ENCODE measurements at regions not wholly inside any gene's neighbourhood (a gene's known extent, or its start where the extent isn't known, plus 50 kb on each side); places are given as distances from the start of the nearest gene placed in this dataset.

GRCh38 chr2:8505311-8505920 lies 176.4 kb upstream of the ID2 start (continued):
- no peak for TF ChIP-seq PRDM6 (tag by site-specific recombination; IDR thresholded peaks at IDR 0.05)
- TF ChIP-seq, protein P1, sequence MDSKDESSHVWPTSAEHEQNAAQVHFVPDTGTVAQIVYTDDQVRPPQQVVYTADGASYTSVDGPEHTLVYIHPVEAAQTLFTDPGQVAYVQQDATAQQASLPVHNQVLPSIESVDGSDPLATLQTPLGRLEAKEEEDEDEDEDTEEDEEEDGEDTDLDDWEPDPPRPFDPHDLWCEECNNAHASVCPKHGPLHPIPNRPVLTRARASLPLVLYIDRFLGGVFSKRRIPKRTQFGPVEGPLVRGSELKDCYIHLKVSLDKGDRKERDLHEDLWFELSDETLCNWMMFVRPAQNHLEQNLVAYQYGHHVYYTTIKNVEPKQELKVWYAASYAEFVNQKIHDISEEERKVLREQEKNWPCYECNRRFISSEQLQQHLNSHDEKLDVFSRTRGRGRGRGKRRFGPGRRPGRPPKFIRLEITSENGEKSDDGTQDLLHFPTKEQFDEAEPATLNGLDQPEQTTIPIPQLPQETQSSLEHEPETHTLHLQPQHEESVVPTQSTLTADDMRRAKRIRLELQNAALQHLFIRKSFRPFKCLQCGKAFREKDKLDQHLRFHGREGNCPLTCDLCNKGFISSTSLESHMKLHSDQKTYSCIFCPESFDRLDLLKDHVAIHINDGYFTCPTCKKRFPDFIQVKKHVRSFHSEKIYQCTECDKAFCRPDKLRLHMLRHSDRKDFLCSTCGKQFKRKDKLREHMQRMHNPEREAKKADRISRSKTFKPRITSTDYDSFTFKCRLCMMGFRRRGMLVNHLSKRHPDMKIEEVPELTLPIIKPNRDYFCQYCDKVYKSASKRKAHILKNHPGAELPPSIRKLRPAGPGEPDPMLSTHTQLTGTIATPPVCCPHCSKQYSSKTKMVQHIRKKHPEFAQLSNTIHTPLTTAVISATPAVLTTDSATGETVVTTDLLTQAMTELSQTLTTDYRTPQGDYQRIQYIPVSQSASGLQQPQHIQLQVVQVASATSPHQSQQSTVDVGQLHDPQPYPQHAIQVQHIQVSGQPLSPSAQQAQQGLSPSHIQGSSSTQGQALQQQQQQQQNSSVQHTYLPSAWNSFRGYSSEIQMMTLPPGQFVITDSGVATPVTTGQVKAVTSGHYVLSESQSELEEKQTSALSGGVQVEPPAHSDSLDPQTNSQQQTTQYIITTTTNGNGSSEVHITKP (tag by site-specific recombination; IDR thresholded peaks at IDR 0.05), result no peak

DNA sequence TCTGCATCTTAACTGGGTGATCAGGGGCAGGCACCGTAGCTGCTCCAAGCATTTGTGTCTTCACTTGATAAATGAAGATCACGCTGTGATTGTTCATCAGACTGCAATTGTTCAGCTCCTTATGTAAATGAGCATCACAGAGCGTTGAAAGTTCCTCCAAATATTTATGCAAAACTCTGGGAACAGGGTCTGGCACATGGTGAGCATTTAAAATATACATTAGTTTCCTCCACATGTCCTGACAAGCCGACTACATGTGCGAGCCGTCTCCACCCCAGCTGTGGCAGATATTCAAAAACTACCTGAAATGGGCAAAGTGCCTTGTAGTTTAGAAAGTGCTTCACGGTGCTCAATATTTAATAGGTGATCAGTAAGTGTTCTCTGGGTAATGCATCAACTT lies 175.1 kb upstream of the ID2 start:
- Histone ChIP-seq H3K4me3 (ENCODE audit: low read depth, low read length) (no peak overlapping the region), H3K9me3 (ENCODE audit: control insufficient read depth, insufficient read depth, low read depth, low read length) (no peaks in the 10 kb centered on the region), H3K36me3 (ENCODE audit: control insufficient read depth in 2 of 2, insufficient read depth in 1 of 2, low read length in 2 of 2) (no peaks in the 10 kb centered on the region), H3K4me1 (ENCODE audit: control insufficient read depth, insufficient read depth, low read length) (no peaks in the 10 kb centered on the region), H3K27ac (ENCODE audit: extremely low read depth, low read depth, low read length) (no peak overlapping the region)
- TF ChIP-seq ZNF155 (tag by site-specific recombination; IDR thresholded peaks at IDR 0.05) (no peak), PRDM6 (tag by site-specific recombination; IDR thresholded peaks at IDR 0.05) (no peak), ZNF391 (tag by site-specific recombination; IDR thresholded peaks at IDR 0.05; ENCODE audit: borderline replicate concordance, low read depth) (no peak), SP7 (tag by site-specific recombination; IDR thresholded peaks at IDR 0.05) (no peak), ZNF664 (tag by site-specific recombination; IDR thresholded peaks at IDR 0.05) (no peak), ZNF548 (tag by site-specific recombination; IDR thresholded peaks at IDR 0.05) (no peak)
- ChIA-PET CTCF (no interaction called here), POLR2A (no interaction called here)

DNA sequence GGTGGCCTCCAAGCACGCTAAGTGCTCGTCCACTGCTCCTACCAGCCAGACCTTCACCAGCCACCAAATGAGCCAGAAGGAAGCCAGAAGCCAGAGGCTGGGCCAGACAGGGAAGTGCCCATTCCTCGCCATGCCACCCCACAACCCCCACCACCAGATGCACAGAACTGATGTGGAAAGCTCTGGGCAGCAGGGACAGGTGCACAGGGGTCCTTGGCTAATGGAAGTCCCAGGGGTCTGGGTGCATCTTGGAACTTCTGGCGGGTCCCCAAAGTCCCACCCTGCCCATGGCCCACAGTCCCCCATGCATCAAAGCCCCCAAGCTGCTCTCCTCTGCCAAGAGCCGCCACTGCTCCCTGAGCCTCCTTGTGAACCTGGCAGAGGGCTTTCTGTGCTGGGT lies 173.1 kb upstream of the ID2 start:
- Histone ChIP-seq H3K27ac (ENCODE audit: extremely low read depth, low read depth, low read length) (no peak overlapping the region), H3K36me3 (ENCODE audit: control insufficient read depth in 2 of 2, insufficient read depth in 1 of 2, low read length in 2 of 2) (no peaks in the 10 kb centered on the region), H3K4me1 (ENCODE audit: control insufficient read depth, insufficient read depth, low read length) (no peaks in the 10 kb centered on the region), H3K9me3 (ENCODE audit: control insufficient read depth, insufficient read depth, low read depth, low read length) (no peaks in the 10 kb centered on the region), H3K4me3 (ENCODE audit: low read depth, low read length) (no peak overlapping the region)
- no peak for TF ChIP-seq ZNF175 (tag by site-specific recombination; IDR thresholded peaks at IDR 0.05)
- no peak for TF ChIP-seq ZNF133 (tag by site-specific recombination; IDR thresholded peaks at IDR 0.05)
- TF ChIP-seq ZNF514 (tag by site-specific recombination; IDR thresholded peaks at IDR 0.05), result no peak
- TF ChIP-seq ZNF600 (tag by site-specific recombination; IDR thresholded peaks at IDR 0.05), result no peak
- TF ChIP-seq ZNF416 (tag by site-specific recombination; IDR thresholded peaks at IDR 0.05), result no peak
- no peak for TF ChIP-seq ZNF548 (tag by site-specific recombination; IDR thresholded peaks at IDR 0.05)
- no peak for TF ChIP-seq ZFP69B (tag by site-specific recombination; IDR thresholded peaks at IDR 0.05)
- TF ChIP-seq EGR2 (tag by site-specific recombination; IDR thresholded peaks at IDR 0.05; ENCODE audit: low read depth), result no peak
- TF ChIP-seq ZNF521 (tag by site-specific recombination; IDR thresholded peaks at IDR 0.05), result no peak
- no peak for TF ChIP-seq BCL6B (tag by site-specific recombination; IDR thresholded peaks at IDR 0.05)
- CTCF ChIA-PET, result interaction anchor here (0.6 kb wide), 1 partner anchor 70 kb away, joined by 3 read pairs; no protein-coding TSS in a partner anchor
- POLR2A ChIA-PET, result no interaction called here
